Subcutaneous abdominal adipose tissue (tissue), 5 donors: ENCODE measurements at regions not wholly inside any gene's neighbourhood (a gene's known extent, or its start where the extent isn't known, plus 50 kb on each side); places are given as distances from the start of the nearest gene placed in this dataset.

Source experiments
- H3K27ac ChIP-seq: one replicate; pipeline ENCODE4 v1.7.0; 2013; ENCODE audit warnings: low read depth, mild to moderate bottlenecking, inconsistent platforms, low read length, moderate library complexity
- H3K27me3 ChIP-seq, 5 donors: one replicate each; pipeline ENCODE4 v1.7.0; 2013; ENCODE audit warnings: low read length in 5 of 5, inconsistent platforms in 1 of 5; ENCODE audit not compliant: control insufficient read depth in 5 of 5, insufficient read depth in 4 of 5
- H3K36me3 ChIP-seq, 5 donors: one replicate each; pipeline ENCODE4 v1.7.0; 2013; ENCODE audit warnings: low read length in 5 of 5; ENCODE audit not compliant: control insufficient read depth in 5 of 5, insufficient read depth in 5 of 5
- H3K4me1 ChIP-seq, 5 donors: one replicate each; pipeline ENCODE4 v1.7.0; 2013; ENCODE audit warnings: low read length in 5 of 5, mild to moderate bottlenecking in 3 of 5, moderate library complexity in 1 of 5; ENCODE audit not compliant: control insufficient read depth in 5 of 5, insufficient read depth in 5 of 5
- H3K4me3 ChIP-seq, 5 donors: one replicate each; pipeline ENCODE4 v1.7.0; 2013; ENCODE audit warnings: low read length in 5 of 5, low read depth in 1 of 5
- H3K9ac ChIP-seq, 5 donors: one replicate each; pipeline ENCODE4 v1.7.0; 2013; ENCODE audit warnings: low read length in 5 of 5, mild to moderate bottlenecking in 4 of 5, moderate library complexity in 3 of 5
- H3K9me3 ChIP-seq, 5 donors: one replicate each; pipeline ENCODE4 v1.7.0; 2013; ENCODE audit warnings: low read length in 5 of 5; ENCODE audit not compliant: control insufficient read depth in 5 of 5
- donor health status: healthy.
- donor health status: healthy.
- donor health status: healthy.
- donor health status: healthy.
- donor health status: healthy.

DNA sequence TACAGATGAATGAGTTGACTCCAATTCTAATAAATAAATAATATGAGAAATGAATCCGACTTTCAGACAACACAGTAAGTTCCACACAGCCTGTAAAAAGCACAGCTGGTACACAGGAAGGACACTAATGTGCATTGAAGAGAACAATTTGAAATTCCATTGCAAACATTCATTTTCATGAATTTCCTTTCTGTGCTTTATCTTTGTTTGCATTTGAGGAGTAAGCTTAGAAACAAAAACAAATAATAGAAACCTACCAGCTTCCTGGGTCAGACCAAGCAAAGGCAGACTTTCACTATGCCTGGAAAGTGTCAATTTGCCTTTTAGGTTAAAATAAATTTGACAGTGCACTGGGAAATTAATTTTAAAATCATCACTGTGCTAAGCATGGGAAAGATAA, 143.8 kb upstream of the VLDLR start:
- H3K27ac ChIP-seq: no peak overlapping the region
- H3K4me1 ChIP-seq: peaks cover 2 to 19% (median 5%) of the 10 kb centered on the region in 5 donors
- peaks cover 0 to 3% (median 0%) of the 10 kb centered on the region in 5 donors for H3K36me3 ChIP-seq
- no peaks in the 10 kb centered on the region for H3K27me3 ChIP-seq
- no peak overlapping the region for H3K9ac ChIP-seq
- no peak overlapping the region for H3K4me3 ChIP-seq
- no peaks in the 10 kb centered on the region for H3K9me3 ChIP-seq

GRCh38 chr9:2478421-2478820, 143.2 kb upstream of the VLDLR start:
- no peaks in the 10 kb centered on the region for H3K9me3 ChIP-seq
- H3K27me3 ChIP-seq: no peaks in the 10 kb centered on the region
- no peak overlapping the region for H3K4me3 ChIP-seq
- H3K36me3 ChIP-seq: peaks cover 0 to 7% (median 0%) of the 10 kb centered on the region in 5 donors
- no peak overlapping the region for H3K9ac ChIP-seq
- no peak overlapping the region for H3K27ac ChIP-seq
- peaks cover 2 to 19% (median 5%) of the 10 kb centered on the region in 5 donors for H3K4me1 ChIP-seq

DNA sequence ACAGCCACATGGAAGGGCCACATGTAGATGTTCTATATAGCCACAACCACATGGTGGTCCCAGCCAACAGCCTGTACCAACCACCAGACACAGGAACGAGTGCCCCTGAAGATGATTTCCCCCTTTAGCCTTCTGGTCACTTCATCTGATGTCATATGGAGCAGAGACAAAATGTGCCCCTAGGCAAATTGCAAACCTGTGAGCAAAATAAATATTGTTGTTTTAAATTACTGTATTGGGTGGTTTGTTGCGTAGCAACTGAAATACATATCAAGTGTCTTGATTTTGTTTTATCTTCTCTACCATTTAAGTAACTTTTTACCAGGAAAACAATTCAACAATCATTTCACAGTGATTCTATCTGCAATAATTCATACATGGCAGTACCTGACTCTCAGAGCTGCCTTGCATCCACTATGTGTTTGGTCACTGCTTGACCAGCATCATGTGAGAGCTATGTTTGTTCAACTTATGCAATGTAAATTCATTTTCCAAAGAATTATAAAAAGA, 142.5 kb upstream of the VLDLR start:
- Histone ChIP-seq H3K9me3 (no peaks in the 10 kb centered on the region), H3K27me3 (no peaks in the 10 kb centered on the region), H3K4me3 (no peak overlapping the region), H3K36me3 (peaks cover 0 to 7% (median 0%) of the 10 kb centered on the region in 5 donors), H3K27ac (no peak overlapping the region), H3K4me1 (peaks cover 2 to 19% (median 5%) of the 10 kb centered on the region in 5 donors), H3K9ac (no peak overlapping the region)

GRCh38 chr9:2480255-2480837, 141.2 kb upstream of the VLDLR start:
- no peaks in the 10 kb centered on the region for H3K27me3 ChIP-seq
- no peak overlapping the region for H3K4me3 ChIP-seq
- H3K36me3 ChIP-seq: peaks cover 0 to 7% (median 0%) of the 10 kb centered on the region in 5 donors
- no peak overlapping the region for H3K9ac ChIP-seq
- H3K27ac ChIP-seq: peak overlapping the region; percentile 48
- peaks cover 2 to 19% (median 5%) of the 10 kb centered on the region in 5 donors for H3K4me1 ChIP-seq
- no peaks in the 10 kb centered on the region for H3K9me3 ChIP-seq

DNA sequence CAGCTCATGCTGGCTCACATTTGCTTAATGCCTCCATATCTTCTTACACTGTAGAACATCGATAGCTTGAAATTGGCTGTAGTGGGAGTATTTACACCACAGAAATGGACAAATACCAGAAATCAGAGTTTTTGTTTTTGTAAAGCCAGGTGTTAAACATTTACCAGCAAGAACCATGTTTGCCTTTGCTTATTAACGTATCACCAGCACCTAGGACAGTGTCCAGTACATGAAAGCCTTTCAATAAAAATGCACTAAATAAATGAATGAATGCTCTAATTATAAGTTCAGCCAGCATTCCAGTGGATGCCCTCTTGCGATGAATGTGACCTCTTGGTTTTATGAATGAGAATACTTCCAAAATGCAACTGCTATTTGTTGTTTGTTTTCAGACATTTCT, 140.4 kb upstream of the VLDLR start:
- H3K4me1 ChIP-seq: peaks cover 2 to 19% (median 5%) of the 10 kb centered on the region in 5 donors
- peaks cover 0 to 7% (median 0%) of the 10 kb centered on the region in 5 donors for H3K36me3 ChIP-seq
- no peak overlapping the region for H3K27ac ChIP-seq
- H3K27me3 ChIP-seq: no peaks in the 10 kb centered on the region
- H3K9me3 ChIP-seq: no peaks in the 10 kb centered on the region
- no peak overlapping the region for H3K9ac ChIP-seq
- H3K4me3 ChIP-seq: no peak overlapping the region

DNA sequence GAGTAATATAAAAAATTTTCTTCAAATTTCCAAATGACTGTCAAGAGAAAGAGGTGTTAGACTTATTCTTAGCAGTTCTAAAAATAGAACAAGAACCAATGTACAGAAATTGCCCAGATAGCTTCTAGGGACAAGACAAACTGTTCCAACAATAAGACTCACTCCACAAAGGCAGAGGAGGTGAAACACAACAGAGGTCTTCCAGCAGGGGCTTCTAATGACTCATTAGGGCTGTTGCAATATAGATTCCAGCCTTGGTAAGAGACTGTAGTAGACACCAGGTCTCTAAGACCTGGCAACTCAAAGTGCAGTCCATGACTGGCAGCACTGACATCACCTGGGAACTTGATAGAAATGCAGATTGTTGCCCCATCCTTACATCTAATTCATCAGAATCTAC, 134.6 kb upstream of the VLDLR start:
- Histone ChIP-seq H3K4me1 (peaks cover 0 to 2% (median 0%) of the 10 kb centered on the region in 5 donors), H3K4me3 (no peak overlapping the region), H3K27me3 (no peaks in the 10 kb centered on the region), H3K36me3 (peaks cover 0 to 7% (median 0%) of the 10 kb centered on the region in 5 donors), H3K9me3 (no peaks in the 10 kb centered on the region), H3K9ac (no peak overlapping the region), H3K27ac (no peak overlapping the region)

GRCh38 chr9:2489838-2490314, 131.7 kb upstream of the VLDLR start:
- Histone ChIP-seq H3K4me1 (peaks cover 0 to 10% (median 0%) of the 10 kb centered on the region in 5 donors), H3K9me3 (no peaks in the 10 kb centered on the region), H3K9ac (no peak overlapping the region), H3K36me3 (no peaks in the 10 kb centered on the region), H3K27me3 (no peaks in the 10 kb centered on the region), H3K27ac (no peak overlapping the region), H3K4me3 (no peak overlapping the region)

GRCh38 chr9:2492161-2492560, 129.4 kb upstream of the VLDLR start:
- Histone ChIP-seq H3K27me3 (no peaks in the 10 kb centered on the region), H3K36me3 (no peaks in the 10 kb centered on the region), H3K27ac (no peak overlapping the region), H3K4me3 (no peak overlapping the region), H3K9ac (no peak overlapping the region), H3K4me1 (peaks cover 0 to 10% (median 0%) of the 10 kb centered on the region in 5 donors), H3K9me3 (no peaks in the 10 kb centered on the region)

DNA sequence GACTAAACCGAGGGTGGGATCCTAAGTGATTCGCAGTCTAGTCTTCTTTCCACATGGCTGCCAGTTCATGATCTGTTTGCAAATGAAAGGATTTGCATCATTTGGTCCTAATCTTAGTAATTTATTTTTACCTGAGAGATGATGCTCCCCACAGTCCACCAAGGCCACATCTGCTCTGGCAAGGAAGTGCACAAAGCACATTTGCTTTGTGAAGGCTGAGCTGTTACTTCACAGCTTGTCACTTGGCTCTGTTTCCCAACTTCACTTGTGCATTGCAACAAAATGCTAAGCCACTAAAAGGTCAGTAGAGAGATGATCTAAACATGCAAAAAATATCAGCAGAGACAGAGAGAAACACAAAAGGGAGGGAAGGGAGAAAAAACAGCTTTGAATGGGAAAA, 128.5 kb upstream of the VLDLR start:
- Histone ChIP-seq H3K9ac (no peak overlapping the region), H3K27me3 (no peaks in the 10 kb centered on the region), H3K4me3 (no peak overlapping the region), H3K27ac (no peak overlapping the region), H3K4me1 (peaks cover 0 to 10% (median 0%) of the 10 kb centered on the region in 5 donors), H3K9me3 (no peaks in the 10 kb centered on the region), H3K36me3 (no peaks in the 10 kb centered on the region)

- Histone ChIP-seq H3K4me3 (no peak overlapping the region), H3K27me3 (no peaks in the 10 kb centered on the region), H3K9ac (no peak overlapping the region), H3K27ac (no peak overlapping the region), H3K4me1 (peaks cover 0 to 10% (median 0%) of the 10 kb centered on the region in 5 donors), H3K9me3 (no peaks in the 10 kb centered on the region), H3K36me3 (no peaks in the 10 kb centered on the region)
These were observed 128.1 kb upstream of the VLDLR start for GRCh38 chr9:2493529-2493928.
